ENCODE measurements at regions not wholly inside any gene's neighbourhood (a gene's known extent, or its start where the extent isn't known, plus 50 kb on each side); places are given as distances from the start of the nearest gene placed in this dataset.

DNA sequence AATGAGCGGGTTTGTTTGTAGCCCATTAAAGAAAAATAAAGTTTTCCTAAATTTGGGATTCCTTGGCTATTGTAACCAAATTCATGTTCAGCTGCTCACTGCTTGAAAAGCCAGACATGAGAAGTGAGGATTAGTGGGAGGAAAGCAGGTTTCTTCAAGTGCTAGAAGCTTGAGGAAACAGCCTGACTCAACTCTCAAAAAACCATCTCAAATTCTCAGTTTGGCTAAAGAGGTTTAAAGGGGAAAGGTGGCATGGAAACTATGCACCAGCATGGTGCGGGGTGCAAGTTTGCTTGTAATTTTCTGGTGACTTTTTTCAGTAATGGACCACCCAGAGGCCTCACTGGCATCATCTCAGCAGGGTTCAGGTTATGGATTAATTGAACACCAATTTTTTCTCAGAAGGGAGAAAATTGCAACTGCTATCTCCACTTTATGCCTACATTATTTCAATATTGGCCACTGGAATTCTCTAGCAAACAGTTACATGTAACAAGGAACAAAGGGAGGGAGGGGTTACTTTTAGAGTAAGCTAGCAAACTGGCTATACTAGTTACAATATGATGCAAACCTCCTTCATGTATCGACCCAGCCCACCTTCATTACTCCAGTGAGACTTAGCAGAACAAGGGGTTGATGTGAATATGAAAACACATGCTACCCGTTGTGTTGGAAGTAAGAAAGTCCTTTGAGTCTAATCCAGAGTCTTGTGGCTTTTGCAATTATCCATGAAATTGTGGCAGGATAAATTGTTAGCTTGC, 85.0 kb upstream of the IFNGR1 start:
- TF ChIP-seq, protein P1, sequence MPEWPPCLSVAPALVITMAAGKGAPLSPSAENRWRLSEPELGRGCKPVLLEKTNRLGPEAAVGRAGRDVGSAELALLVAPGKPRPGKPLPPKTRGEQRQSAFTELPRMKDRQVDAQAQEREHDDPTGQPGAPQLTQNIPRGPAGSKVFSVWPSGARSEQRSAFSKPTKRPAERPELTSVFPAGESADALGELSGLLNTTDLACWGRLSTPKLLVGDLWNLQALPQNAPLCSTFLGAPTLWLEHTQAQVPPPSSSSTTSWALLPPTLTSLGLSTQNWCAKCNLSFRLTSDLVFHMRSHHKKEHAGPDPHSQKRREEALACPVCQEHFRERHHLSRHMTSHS (tag by site-specific recombination; IDR thresholded peaks at IDR 0.05): no peak
- no peak for TF ChIP-seq ZNF830 (tag by site-specific recombination; IDR thresholded peaks at IDR 0.05; ENCODE audit: low read depth)
- peaks cover 3% of the 10 kb centered on the region; the same call in 1 of the 2 replicates for H3K4me1 ChIP-seq (ENCODE audit: control insufficient read depth, insufficient read depth, low read length)
- ChIA-PET POLR2A (no interaction called here), CTCF (interaction anchor here (0.7 to 1.2 kb wide), 4 partner anchors 10 to 635 kb away, joined by 3 to 5 read pairs (median 3); no protein-coding TSS in a partner anchor)
- no peak overlapping the region for H3K27ac ChIP-seq (ENCODE audit: extremely low read depth, low read depth, low read length)
- no peaks in the 10 kb centered on the region for H3K9me3 ChIP-seq (ENCODE audit: control insufficient read depth, insufficient read depth, low read depth, low read length)
- no peak overlapping the region for H3K4me3 ChIP-seq (ENCODE audit: low read depth, low read length)
- H3K36me3 ChIP-seq (ENCODE audit: control insufficient read depth in 2 of 2, insufficient read depth in 1 of 2, low read length in 2 of 2): no peaks in the 10 kb centered on the region

DNA sequence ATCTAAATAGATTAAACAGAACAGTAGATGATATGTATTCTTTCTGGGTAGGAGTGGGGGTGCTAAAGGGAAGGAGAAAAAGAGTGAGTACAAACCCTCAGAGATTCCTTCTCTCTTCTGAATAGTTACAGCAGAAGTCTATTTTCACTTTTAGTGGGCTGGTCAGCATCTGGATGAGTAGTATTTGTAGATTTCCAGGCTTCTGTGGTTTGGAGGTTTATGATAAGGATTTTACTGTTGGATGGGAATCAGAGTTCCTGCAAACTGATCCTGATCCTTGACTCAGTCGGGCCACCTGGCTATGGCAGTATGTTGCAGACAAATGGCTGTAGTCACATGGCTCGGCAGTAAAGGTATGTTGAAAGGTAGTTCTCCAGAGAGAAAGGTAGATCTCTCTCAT, 84.3 kb upstream of the IFNGR1 start:
- ChIA-PET POLR2A (no interaction called here), CTCF (no interaction called here)
- no peak for TF ChIP-seq ZSCAN16 (tag by site-specific recombination; IDR thresholded peaks at IDR 0.05)
- TF ChIP-seq, protein P2, sequence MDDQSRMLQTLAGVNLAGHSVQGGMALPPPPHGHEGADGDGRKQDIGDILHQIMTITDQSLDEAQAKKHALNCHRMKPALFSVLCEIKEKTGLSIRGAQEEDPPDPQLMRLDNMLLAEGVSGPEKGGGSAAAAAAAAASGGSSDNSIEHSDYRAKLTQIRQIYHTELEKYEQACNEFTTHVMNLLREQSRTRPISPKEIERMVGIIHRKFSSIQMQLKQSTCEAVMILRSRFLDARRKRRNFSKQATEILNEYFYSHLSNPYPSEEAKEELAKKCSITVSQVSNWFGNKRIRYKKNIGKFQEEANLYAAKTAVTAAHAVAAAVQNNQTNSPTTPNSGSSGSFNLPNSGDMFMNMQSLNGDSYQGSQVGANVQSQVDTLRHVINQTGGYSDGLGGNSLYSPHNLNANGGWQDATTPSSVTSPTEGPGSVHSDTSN (CRISPR knock-in tag; IDR thresholded peaks at IDR 0.05): no peak
- no peak for TF ChIP-seq ZNF114 (tag by site-specific recombination; IDR thresholded peaks at IDR 0.05)
- TF ChIP-seq, protein P3, sequence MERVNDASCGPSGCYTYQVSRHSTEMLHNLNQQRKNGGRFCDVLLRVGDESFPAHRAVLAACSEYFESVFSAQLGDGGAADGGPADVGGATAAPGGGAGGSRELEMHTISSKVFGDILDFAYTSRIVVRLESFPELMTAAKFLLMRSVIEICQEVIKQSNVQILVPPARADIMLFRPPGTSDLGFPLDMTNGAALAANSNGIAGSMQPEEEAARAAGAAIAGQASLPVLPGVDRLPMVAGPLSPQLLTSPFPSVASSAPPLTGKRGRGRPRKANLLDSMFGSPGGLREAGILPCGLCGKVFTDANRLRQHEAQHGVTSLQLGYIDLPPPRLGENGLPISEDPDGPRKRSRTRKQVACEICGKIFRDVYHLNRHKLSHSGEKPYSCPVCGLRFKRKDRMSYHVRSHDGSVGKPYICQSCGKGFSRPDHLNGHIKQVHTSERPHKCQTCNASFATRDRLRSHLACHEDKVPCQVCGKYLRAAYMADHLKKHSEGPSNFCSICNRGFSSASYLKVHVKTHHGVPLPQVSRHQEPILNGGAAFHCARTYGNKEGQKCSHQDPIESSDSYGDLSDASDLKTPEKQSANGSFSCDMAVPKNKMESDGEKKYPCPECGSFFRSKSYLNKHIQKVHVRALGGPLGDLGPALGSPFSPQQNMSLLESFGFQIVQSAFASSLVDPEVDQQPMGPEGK (tag by site-specific recombination; IDR thresholded peaks at IDR 0.05): no peak
- no peak for TF ChIP-seq TRIM28 (IDR thresholded peaks at IDR 0.05; ENCODE audit: borderline replicate concordance, low read length)
- TF ChIP-seq ZNF239 (tag by site-specific recombination; IDR thresholded peaks at IDR 0.05): no peak
- TF ChIP-seq, protein P4, sequence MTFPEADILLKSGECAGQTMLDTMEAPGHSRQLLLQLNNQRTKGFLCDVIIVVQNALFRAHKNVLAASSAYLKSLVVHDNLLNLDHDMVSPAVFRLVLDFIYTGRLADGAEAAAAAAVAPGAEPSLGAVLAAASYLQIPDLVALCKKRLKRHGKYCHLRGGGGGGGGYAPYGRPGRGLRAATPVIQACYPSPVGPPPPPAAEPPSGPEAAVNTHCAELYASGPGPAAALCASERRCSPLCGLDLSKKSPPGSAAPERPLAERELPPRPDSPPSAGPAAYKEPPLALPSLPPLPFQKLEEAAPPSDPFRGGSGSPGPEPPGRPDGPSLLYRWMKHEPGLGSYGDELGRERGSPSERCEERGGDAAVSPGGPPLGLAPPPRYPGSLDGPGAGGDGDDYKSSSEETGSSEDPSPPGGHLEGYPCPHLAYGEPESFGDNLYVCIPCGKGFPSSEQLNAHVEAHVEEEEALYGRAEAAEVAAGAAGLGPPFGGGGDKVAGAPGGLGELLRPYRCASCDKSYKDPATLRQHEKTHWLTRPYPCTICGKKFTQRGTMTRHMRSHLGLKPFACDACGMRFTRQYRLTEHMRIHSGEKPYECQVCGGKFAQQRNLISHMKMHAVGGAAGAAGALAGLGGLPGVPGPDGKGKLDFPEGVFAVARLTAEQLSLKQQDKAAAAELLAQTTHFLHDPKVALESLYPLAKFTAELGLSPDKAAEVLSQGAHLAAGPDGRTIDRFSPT (tag by site-specific recombination; IDR thresholded peaks at IDR 0.05): no peak
- TF ChIP-seq, protein P5, sequence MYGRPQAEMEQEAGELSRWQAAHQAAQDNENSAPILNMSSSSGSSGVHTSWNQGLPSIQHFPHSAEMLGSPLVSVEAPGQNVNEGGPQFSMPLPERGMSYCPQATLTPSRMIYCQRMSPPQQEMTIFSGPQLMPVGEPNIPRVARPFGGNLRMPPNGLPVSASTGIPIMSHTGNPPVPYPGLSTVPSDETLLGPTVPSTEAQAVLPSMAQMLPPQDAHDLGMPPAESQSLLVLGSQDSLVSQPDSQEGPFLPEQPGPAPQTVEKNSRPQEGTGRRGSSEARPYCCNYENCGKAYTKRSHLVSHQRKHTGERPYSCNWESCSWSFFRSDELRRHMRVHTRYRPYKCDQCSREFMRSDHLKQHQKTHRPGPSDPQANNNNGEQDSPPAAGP (tag by site-specific recombination; IDR thresholded peaks at IDR 0.05): no peak
- TF ChIP-seq ZNF211 (tag by site-specific recombination; IDR thresholded peaks at IDR 0.05; ENCODE audit: low read depth): no peak
- TF ChIP-seq, protein P6, sequence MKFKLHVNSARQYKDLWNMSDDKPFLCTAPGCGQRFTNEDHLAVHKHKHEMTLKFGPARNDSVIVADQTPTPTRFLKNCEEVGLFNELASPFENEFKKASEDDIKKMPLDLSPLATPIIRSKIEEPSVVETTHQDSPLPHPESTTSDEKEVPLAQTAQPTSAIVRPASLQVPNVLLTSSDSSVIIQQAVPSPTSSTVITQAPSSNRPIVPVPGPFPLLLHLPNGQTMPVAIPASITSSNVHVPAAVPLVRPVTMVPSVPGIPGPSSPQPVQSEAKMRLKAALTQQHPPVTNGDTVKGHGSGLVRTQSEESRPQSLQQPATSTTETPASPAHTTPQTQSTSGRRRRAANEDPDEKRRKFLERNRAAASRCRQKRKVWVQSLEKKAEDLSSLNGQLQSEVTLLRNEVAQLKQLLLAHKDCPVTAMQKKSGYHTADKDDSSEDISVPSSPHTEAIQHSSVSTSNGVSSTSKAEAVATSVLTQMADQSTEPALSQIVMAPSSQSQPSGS (tag by site-specific recombination; IDR thresholded peaks at IDR 0.05; ENCODE audit: low read depth): no peak
- H3K9me3 ChIP-seq (ENCODE audit: control insufficient read depth, insufficient read depth, low read depth, low read length): no peaks in the 10 kb centered on the region
- no peak overlapping the region for H3K27ac ChIP-seq (ENCODE audit: extremely low read depth, low read depth, low read length)
- no peaks in the 10 kb centered on the region for H3K4me1 ChIP-seq (ENCODE audit: control insufficient read depth, insufficient read depth, low read length)
- H3K4me3 ChIP-seq (ENCODE audit: low read depth, low read length): no peak overlapping the region
- H3K36me3 ChIP-seq (ENCODE audit: control insufficient read depth in 2 of 2, insufficient read depth in 1 of 2, low read length in 2 of 2): no peaks in the 10 kb centered on the region
